ENCODE measurements at regions not wholly inside any gene's neighbourhood (a gene's known extent, or its start where the extent isn't known, plus 50 kb on each side); places are given as distances from the start of the nearest gene placed in this dataset.

- no peak for TF ChIP-seq CHD7 (IDR thresholded peaks at IDR 0.05; ENCODE audit: insufficient replicate concordance, low read length)
- TF ChIP-seq MAX (IDR thresholded peaks at IDR 0.05) = no peak
- no peak for TF ChIP-seq TEAD4 (IDR thresholded peaks at IDR 0.05; ENCODE audit: low read depth, low read length)
- TF ChIP-seq HDAC6 (IDR thresholded peaks at IDR 0.05; ENCODE audit: low read depth, low read length) = no peak
- no peak for TF ChIP-seq CTCF (IDR thresholded peaks at IDR 0.05; ENCODE audit: control extremely low read depth in 1 of 3, insufficient read depth in 1 of 3, low read depth in 1 of 3, low read length in 3 of 3)
- no peak for TF ChIP-seq BACH1 (IDR thresholded peaks at IDR 0.05; ENCODE audit: low read length)
- no peak for TF ChIP-seq KDM1A (IDR thresholded peaks at IDR 0.05; ENCODE audit: borderline replicate concordance, low read length)
- TF ChIP-seq SIX5 (IDR thresholded peaks at IDR 0.05; ENCODE audit: low read depth, low read length) = no peak
Observed at GRCh38 chr20:6439737-6440442, 317.1 kb upstream of the FERMT1 start (continued).
